ENCODE measurements at regions not wholly inside any gene's neighbourhood (a gene's known extent, or its start where the extent isn't known, plus 50 kb on each side); places are given as distances from the start of the nearest gene placed in this dataset.

GRCh38 chr3:124140746-124141145 lies 148.8 kb upstream of the ROPN1 start:
- Histone ChIP-seq H3K4me1 (ENCODE audit: control insufficient read depth, extremely low read depth, insufficient read depth, low read length) (no peaks in the 10 kb centered on the region), H3K4me2 (ENCODE audit: insufficient read depth, low read length) (no peak overlapping the region), H3K9me3 (replicated peaks; ENCODE audit: control insufficient read depth, insufficient read depth, low read length) (no peaks in the 10 kb centered on the region), H3K36me3 (ENCODE audit: control insufficient read depth in 2 of 2, extremely low read depth in 1 of 2, insufficient read depth in 2 of 2, low read length in 2 of 2) (no peaks in the 10 kb centered on the region), H4K20me1 (replicated peaks; ENCODE audit: control insufficient read depth, extremely low read depth, insufficient read depth, low read length) (no peaks in the 10 kb centered on the region), H3K9ac (replicated peaks; ENCODE audit: extremely low read depth, insufficient read depth, low read length) (no peak overlapping the region), H3K79me2 (ENCODE audit: control insufficient read depth, insufficient read depth, low read length) (no peaks in the 10 kb centered on the region), H3K4me3 (replicated peaks in 1 of 3; ENCODE audit: insufficient read depth in 1 of 3, low read depth in 1 of 3, low read length in 3 of 3) (no peak overlapping the region), H2AFZ (ENCODE audit: low read depth, low read length) (no peak overlapping the region), H3K9me1 (replicated peaks; ENCODE audit: control insufficient read depth, extremely low read depth, insufficient read depth, low read length) (no peaks in the 10 kb centered on the region), H3K27ac (ENCODE audit: insufficient read depth, low read depth, low read length) (no peak overlapping the region), H3K27me3 (ENCODE audit: control insufficient read depth in 2 of 2, insufficient read depth in 2 of 2, low read length in 2 of 2) (no peaks in the 10 kb centered on the region)
- FAIRE-seq (no peak), DNase-seq (ENCODE audit: low read depth, low spot score) (no peak)
- intact Hi-C loops (cut with micrococcal nuclease), result no loop called here
- dilution Hi-C loops (cut with MboI; ENCODE audit: extremely low pct_ligation_motif_present, low sequenced_read_pairs), result no loop called here
- POLR2A ChIA-PET, result no interaction called here
- CTCF ChIA-PET, result interaction anchor here (1.5 kb wide), 1 partner anchor 10 kb away, joined by 4 read pairs; no protein-coding TSS in a partner anchor
- no TSS peak for BruUV-seq (replicated peaks)
- TF ChIP-seq JUN (IDR thresholded peaks at IDR 0.05; ENCODE audit: borderline replicate concordance, insufficient read depth, insufficient read length, low read depth) (no peak), FOS (IDR thresholded peaks at IDR 0.05; ENCODE audit: borderline replicate concordance, insufficient read depth, low read length) (no peak), GATA2 (IDR thresholded peaks at IDR 0.05; ENCODE audit: insufficient read depth, insufficient read length, low read depth, low read length) (no peak), MAX (IDR thresholded peaks at IDR 0.05; ENCODE audit: insufficient read depth, insufficient read length) (no peak), MYC (IDR thresholded peaks at IDR 0.05; ENCODE audit: low read depth, low read length) (no peak)

- no peak overlapping the region for H3K27ac ChIP-seq (ENCODE audit: insufficient read depth, low read depth, low read length)
- no peak overlapping the region for H3K9ac ChIP-seq (replicated peaks; ENCODE audit: extremely low read depth, insufficient read depth, low read length)
- H3K9me1 ChIP-seq (replicated peaks; ENCODE audit: control insufficient read depth, extremely low read depth, insufficient read depth, low read length), result no peaks in the 10 kb centered on the region
- no peaks in the 10 kb centered on the region for H3K4me1 ChIP-seq (ENCODE audit: control insufficient read depth, extremely low read depth, insufficient read depth, low read length)
- BruUV-seq (replicated peaks), result no TSS peak
- no peak for TF ChIP-seq JUN (IDR thresholded peaks at IDR 0.05; ENCODE audit: borderline replicate concordance, insufficient read depth, insufficient read length, low read depth)
- TF ChIP-seq GATA2 (IDR thresholded peaks at IDR 0.05; ENCODE audit: insufficient read depth, insufficient read length, low read depth, low read length), result no peak
- no peak for TF ChIP-seq FOS (IDR thresholded peaks at IDR 0.05; ENCODE audit: borderline replicate concordance, insufficient read depth, low read length)
- no peak for TF ChIP-seq MYC (IDR thresholded peaks at IDR 0.05; ENCODE audit: low read depth, low read length)
- no peak for TF ChIP-seq EZH2 (IDR thresholded peaks at IDR 0.05; ENCODE audit: borderline replicate concordance, low read depth, low read length, severe bottlenecking)
- TF ChIP-seq POLR2A (IDR thresholded peaks at IDR 0.05; ENCODE audit: low read depth, low read length), result no peak
- TF ChIP-seq POLR2AphosphoS5 (IDR thresholded peaks at IDR 0.05; ENCODE audit: insufficient read depth, low read depth, low read length), result no peak
- no peak for TF ChIP-seq MAX (IDR thresholded peaks at IDR 0.05; ENCODE audit: insufficient read depth, insufficient read length)
- TF ChIP-seq CTCF (IDR thresholded peaks at IDR 0.05; ENCODE audit: extremely low read depth in 1 of 2, insufficient read depth in 1 of 2, low read depth in 1 of 2, low read length in 2 of 2), result no peak
- dilution Hi-C loops (cut with MboI; ENCODE audit: extremely low pct_ligation_motif_present, low sequenced_read_pairs) (no loop called here), intact Hi-C loops (cut with micrococcal nuclease) (no loop called here)
- POLR2A ChIA-PET, result no interaction called here
- no peak overlapping the region for H2AFZ ChIP-seq (ENCODE audit: low read depth, low read length)
- DNase-seq (ENCODE audit: low read depth, low spot score) (no peak), FAIRE-seq (no peak)
- H3K9me3 ChIP-seq (replicated peaks; ENCODE audit: control insufficient read depth, insufficient read depth, low read length), result no peaks in the 10 kb centered on the region
- no peaks in the 10 kb centered on the region for H4K20me1 ChIP-seq (replicated peaks; ENCODE audit: control insufficient read depth, extremely low read depth, insufficient read depth, low read length)
- CTCF ChIA-PET, result no interaction called here
- H3K36me3 ChIP-seq (ENCODE audit: control insufficient read depth in 2 of 2, extremely low read depth in 1 of 2, insufficient read depth in 2 of 2, low read length in 2 of 2), result no peaks in the 10 kb centered on the region
- no peak overlapping the region for H3K4me2 ChIP-seq (ENCODE audit: insufficient read depth, low read length)
- H3K4me3 ChIP-seq (replicated peaks in 1 of 3; ENCODE audit: insufficient read depth in 1 of 3, low read depth in 1 of 3, low read length in 3 of 3), result no peak overlapping the region
- H3K79me2 ChIP-seq (ENCODE audit: control insufficient read depth, insufficient read depth, low read length), result no peaks in the 10 kb centered on the region
- H3K27me3 ChIP-seq (ENCODE audit: control insufficient read depth in 2 of 2, insufficient read depth in 2 of 2, low read length in 2 of 2), result no peaks in the 10 kb centered on the region
Measured at GRCh38 chr3:124142389-124142970, 150.6 kb upstream of the ROPN1 start.
